GM18873 (cell line): ENCODE measurements at regions not wholly inside any gene's neighbourhood (a gene's known extent, or its start where the extent isn't known, plus 50 kb on each side); places are given as distances from the start of the nearest gene placed in this dataset.

Source experiments
- ATAC-seq: cut with Tn5 transposase; IDR thresholded peaks from one replicate; pipeline ENCODE4 v1.9.1; 2021; ENCODE audit warnings: mild to moderate bottlenecking, moderate library complexity, moderate number of reproducible peaks; ENCODE audit not compliant: unreplicated experiment, low FRiP score

DNA sequence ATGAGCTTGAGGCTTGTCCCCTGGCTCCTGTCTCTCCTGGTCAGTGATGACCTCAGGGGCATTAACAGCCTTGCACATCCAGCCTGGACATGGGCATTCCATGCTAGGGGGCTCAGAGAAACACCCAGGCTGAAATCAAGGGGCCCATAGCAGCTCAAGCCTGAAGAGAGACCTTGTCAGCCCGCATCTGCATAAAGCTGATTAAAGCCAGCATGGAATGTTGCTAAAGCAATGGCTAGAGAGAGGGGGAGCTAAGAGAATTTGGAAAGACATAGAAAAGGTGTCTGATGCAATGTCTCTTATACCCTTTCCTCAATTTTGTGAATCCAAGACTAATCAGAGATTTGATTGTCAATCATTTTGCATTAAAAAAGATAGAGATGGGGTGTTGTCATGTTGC is 51.4 kb upstream of the WSCD1 start:
- ATAC-seq, result no peak

- no peak for ATAC-seq
These were observed 50.2 kb upstream of the WSCD1 start for GRCh38 chr17:6019959-6020358.

DNA sequence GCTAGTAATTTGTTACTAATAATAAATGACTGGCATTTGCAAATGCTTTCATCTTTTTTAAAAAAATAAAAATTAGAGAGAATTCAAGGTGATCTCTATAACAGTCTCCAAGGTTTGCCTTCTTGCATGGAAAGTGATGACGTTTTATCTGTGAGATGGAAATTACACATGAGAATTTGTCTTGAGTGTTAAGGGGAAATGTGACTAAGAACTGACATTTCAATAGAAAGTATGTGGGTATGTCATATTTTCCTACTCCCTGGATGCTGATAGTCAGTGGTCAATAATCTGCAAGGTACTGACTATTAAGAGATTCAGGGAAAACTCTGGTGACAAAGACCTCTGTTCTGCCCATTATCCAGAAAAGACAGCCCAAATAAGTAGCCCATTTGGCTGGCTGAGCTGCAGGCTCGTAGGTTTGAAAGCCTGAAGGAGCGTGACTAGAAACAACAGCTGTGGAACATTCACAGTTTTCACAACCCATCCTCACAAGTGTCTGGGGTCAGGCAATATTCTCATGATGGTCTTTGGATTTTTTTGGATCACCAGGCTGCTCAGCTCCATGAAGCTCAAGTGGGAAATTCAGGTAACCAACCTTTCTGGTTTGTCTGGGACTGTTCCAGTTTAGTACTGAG is 49.7 kb upstream of the WSCD1 start:
- ATAC-seq, result no peak
